Thyroid gland (tissue), 4 donors: ENCODE measurements at regions not wholly inside any gene's neighbourhood (a gene's known extent, or its start where the extent isn't known, plus 50 kb on each side); places are given as distances from the start of the nearest gene placed in this dataset.

Experiments
- DNase-seq, 2 donors: peaks; one replicate each; pipeline ENCODE4 v3.0.0-alpha.2; 2019
- H3K27ac ChIP-seq, 3 donors: fragments of 200-600 bp; sonication (generic); 1 replicate in 2 of 3; 2 replicates in 1 of 3; pipeline ENCODE4 v1.5.1; 2016 to 2019; ENCODE audit warnings: mild to moderate bottlenecking in 1 of 3, moderate library complexity in 1 of 3
- H3K27me3 ChIP-seq: fragments of 200-600 bp; sonication (generic); one replicate; pipeline ENCODE4 v1.5.1; 2019
- H3K36me3 ChIP-seq, 2 donors: fragments of 200-600 bp; sonication (generic); one replicate each; pipeline ENCODE4 v1.5.1; 2016 to 2019
- H3K4me1 ChIP-seq, 2 donors: fragments of 200-600 bp; sonication (generic); one replicate each; pipeline ENCODE4 v1.5.1; 2017 to 2019
- H3K4me3 ChIP-seq, 3 donors: fragments of 200-600 bp; sonication (generic); replicated peaks in 1 of 3; 1 replicate in 2 of 3; 2 replicates in 1 of 3; pipeline ENCODE4 v1.5.1; 2016; ENCODE audit warnings: mild to moderate bottlenecking in 1 of 3
- H3K9me3 ChIP-seq: fragments of 200-600 bp; sonication (generic); one replicate; pipeline ENCODE4 v1.5.1; 2017
- POLR2A ChIP-seq, 2 donors: fragments of 450-650 bp; IDR thresholded peaks; one replicate each; pipeline ENCODE4 v1.6.1; 2017; ENCODE audit warnings: antibody characterized with exemption in 2 of 2, mild to moderate bottlenecking in 2 of 2, moderate library complexity in 1 of 2
- WGBS, 2 donors: methylation state at CpG; one replicate each; pipeline ENCODE4 v1.1.5; 2017; 5-methylcytosine and 5-hydroxymethylcytosine counted together
- intact Hi-C: fragments of 100-400 bp; cut with DNase I; formaldehyde crosslinking; loops from one replicate; pipeline ENCODE4 v1.15.1; 2023
- TF ChIP-seq, protein P1 (sequence below), 6 experiments: fragments of 200-600 bp in 3 of 6; fragments of 450-650 bp in 3 of 6; sonication (generic) in 3 of 6; IDR thresholded peaks; one replicate each; pipeline ENCODE4 v1.5.1; 2016 to 2019; ENCODE audit warnings: antibody characterized with exemption in 6 of 6, mild to moderate bottlenecking in 2 of 6, inconsistent platforms in 1 of 6, moderate library complexity in 1 of 6

DNA sequence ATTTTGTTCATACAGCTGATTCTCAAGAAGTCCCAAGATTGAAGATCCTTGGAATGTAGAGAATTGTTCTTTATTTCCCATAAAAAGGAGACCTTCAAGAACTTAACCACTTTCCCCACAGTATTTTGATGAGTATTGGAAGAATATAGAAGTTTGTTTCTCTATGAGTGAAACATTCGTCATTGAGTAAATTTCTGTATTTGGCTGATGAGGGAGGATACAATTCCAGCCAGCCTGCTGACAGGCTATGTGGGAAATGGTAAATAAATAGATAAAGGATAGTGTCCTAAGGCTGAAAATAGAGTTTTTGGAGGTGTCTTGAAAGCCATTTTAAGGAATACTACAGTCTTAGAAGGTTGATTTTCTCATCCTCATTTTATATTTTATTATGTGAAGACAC is 1076.1 kb downstream of the ROBO2 start:
- Histone ChIP-seq H3K4me3 (no peak overlapping the region), H3K4me1 (no peaks in the 10 kb centered on the region), H3K36me3 (no peaks in the 10 kb centered on the region), H3K27me3 (no peaks in the 10 kb centered on the region), H3K9me3 (no peaks in the 10 kb centered on the region), H3K27ac (no peak overlapping the region)
- no peak for DNase-seq
- TF ChIP-seq POLR2A (IDR thresholded peaks at IDR 0.05), result no peak
- TF ChIP-seq, protein P1, sequence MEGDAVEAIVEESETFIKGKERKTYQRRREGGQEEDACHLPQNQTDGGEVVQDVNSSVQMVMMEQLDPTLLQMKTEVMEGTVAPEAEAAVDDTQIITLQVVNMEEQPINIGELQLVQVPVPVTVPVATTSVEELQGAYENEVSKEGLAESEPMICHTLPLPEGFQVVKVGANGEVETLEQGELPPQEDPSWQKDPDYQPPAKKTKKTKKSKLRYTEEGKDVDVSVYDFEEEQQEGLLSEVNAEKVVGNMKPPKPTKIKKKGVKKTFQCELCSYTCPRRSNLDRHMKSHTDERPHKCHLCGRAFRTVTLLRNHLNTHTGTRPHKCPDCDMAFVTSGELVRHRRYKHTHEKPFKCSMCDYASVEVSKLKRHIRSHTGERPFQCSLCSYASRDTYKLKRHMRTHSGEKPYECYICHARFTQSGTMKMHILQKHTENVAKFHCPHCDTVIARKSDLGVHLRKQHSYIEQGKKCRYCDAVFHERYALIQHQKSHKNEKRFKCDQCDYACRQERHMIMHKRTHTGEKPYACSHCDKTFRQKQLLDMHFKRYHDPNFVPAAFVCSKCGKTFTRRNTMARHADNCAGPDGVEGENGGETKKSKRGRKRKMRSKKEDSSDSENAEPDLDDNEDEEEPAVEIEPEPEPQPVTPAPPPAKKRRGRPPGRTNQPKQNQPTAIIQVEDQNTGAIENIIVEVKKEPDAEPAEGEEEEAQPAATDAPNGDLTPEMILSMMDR (IDR thresholded peaks at IDR 0.05), result no peak
- WGBS, 2 donors, result 97% methylated on average over 1 of the region's 1 CpG
- intact Hi-C loops, result no loop called here

DNA sequence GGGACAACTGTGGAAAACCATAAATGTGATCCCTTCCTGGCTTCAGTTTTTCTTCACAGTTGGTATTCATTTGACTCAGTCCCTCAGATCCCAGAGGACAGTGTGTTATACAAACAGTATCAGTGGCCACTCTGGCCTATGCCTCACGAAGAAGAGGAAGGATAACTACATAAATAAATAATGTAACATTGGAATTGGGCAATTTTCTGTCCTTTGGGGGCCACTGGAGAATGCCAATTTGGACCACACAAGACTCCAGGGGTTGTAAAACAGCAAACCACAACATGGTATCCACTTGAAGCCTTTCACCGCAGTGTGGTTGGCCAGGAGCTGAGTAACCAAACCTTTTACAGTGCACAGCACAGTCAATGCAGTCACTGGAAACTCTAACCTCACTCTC is 1077.0 kb downstream of the ROBO2 start:
- Histone ChIP-seq H3K36me3 (no peaks in the 10 kb centered on the region), H3K27ac (no peak overlapping the region), H3K4me3 (no peak overlapping the region), H3K9me3 (no peaks in the 10 kb centered on the region), H3K27me3 (no peaks in the 10 kb centered on the region), H3K4me1 (no peaks in the 10 kb centered on the region)
- WGBS, 2 donors, result 65 to 68% methylated on average over 2 of the region's 2 CpGs
- intact Hi-C loops, result no loop called here
- DNase-seq, result no peak
- TF ChIP-seq, protein P1 (IDR thresholded peaks at IDR 0.05), result no peak
- no peak for TF ChIP-seq POLR2A (IDR thresholded peaks at IDR 0.05)

DNA sequence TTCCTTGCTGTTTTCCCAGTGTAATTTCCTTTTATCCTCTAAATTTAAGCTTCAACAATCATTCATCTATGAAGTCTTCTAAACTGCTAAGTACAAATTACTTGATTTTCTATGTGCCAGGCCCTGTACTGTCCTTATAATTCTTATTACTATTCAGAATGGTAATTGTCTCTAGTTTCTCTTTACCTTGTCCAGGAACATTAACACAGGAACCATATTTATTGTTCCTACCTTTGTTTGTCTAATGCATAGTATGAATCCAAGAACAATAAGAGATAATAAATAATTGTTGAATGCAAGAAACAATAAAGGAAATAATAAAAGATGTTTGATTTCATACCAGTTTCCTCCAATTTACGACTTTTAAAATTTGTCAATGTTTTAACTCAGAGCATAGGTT is 1083.2 kb downstream of the ROBO2 start:
- WGBS, 2 donors, result 79 to 82% methylated on average over 1 of the region's 1 CpG
- no peak for DNase-seq
- TF ChIP-seq, protein P1 (IDR thresholded peaks at IDR 0.05), result no peak
- TF ChIP-seq POLR2A (IDR thresholded peaks at IDR 0.05), result no peak
- Histone ChIP-seq H3K36me3 (no peaks in the 10 kb centered on the region), H3K27me3 (no peaks in the 10 kb centered on the region), H3K27ac (no peak overlapping the region), H3K9me3 (no peaks in the 10 kb centered on the region), H3K4me3 (no peak overlapping the region), H3K4me1 (no peaks in the 10 kb centered on the region)
- intact Hi-C loops, result no loop called here

DNA sequence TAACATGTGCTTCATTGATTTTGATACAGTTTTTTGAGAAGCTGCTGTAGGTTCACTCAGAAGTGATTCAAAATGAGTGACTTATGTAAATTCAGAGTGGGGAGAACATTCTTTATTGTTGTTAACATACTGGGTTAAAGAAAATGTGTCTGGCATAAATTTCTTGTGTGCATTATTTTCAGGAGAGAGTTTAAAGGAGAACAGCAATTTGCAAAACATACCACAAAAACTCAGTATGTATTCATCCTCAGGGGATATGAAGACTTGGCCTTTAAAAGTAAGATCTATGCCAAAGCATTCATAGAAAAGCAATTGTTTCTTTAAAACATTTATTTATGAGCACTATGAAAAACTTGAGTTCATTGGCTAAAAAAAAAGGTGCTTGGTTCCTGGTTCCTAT is 1089.8 kb downstream of the ROBO2 start:
- TF ChIP-seq, protein P1 (IDR thresholded peaks at IDR 0.05), result no peak
- no peak for TF ChIP-seq POLR2A (IDR thresholded peaks at IDR 0.05)
- Histone ChIP-seq H3K9me3 (no peaks in the 10 kb centered on the region), H3K27ac (no peak overlapping the region), H3K4me1 (no peaks in the 10 kb centered on the region), H3K4me3 (no peak overlapping the region), H3K27me3 (no peaks in the 10 kb centered on the region), H3K36me3 (no peaks in the 10 kb centered on the region)
- DNase-seq, result no peak
- intact Hi-C loops, result no loop called here

DNA sequence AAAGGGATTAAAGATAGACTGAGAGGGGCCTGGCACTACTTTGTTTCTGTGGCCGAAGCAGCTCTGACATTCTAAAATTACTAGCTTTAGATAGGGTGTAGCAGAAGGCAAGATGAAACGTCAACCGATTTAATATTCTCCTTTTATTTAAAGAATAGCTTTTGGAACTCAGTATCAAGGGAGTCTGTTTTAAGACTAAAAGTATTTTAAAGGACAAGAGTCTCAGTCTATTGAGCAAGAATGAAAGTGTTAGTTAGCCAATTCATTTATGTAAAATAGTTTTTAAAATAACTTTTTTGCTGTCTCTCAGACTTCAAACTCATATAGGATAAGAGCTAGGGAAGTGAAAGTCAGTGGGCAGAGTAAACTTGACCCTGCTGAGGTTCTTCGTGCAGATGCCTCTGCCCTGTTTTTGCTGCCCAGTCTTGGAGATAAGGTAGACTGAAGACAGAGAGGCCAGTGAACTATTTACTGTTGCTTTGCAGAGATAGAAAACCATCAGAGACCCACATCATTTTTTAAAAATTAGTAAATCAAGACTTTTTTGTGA is 1090.9 kb downstream of the ROBO2 start:
- Histone ChIP-seq H3K27me3 (no peaks in the 10 kb centered on the region), H3K9me3 (no peaks in the 10 kb centered on the region), H3K27ac (no peak overlapping the region), H3K36me3 (no peaks in the 10 kb centered on the region), H3K4me1 (no peaks in the 10 kb centered on the region), H3K4me3 (no peak overlapping the region)
- no peak for DNase-seq
- 83 to 86% methylated on average over 4 of the region's 4 CpGs for WGBS, 2 donors
- TF ChIP-seq, protein P1 (IDR thresholded peaks at IDR 0.05), result no peak
- intact Hi-C loops, result no loop called here
